Esophagus squamous epithelium (tissue), 5 donors: ENCODE measurements at regions not wholly inside any gene's neighbourhood (a gene's known extent, or its start where the extent isn't known, plus 50 kb on each side); places are given as distances from the start of the nearest gene placed in this dataset.

ENCODE experiments used
- DNase-seq: peaks from one replicate; lab custom pipeline; 2025; lab: John Stamatoyannopoulos, UW
- H3K27ac ChIP-seq, 4 donors: fragments of 200-600 bp; sonication (generic); one replicate each; pipeline ENCODE4 v1.5.1; 2016 to 2019; ENCODE audit warnings: mild to moderate bottlenecking in 1 of 4
- H3K27me3 ChIP-seq, 4 donors: fragments of 200-600 bp; sonication (generic); 1 replicate in 3 of 4; 2 replicates in 1 of 4; pipeline versions ENCODE4 v1.5.1 to v1.6.0; 2017 to 2021; ENCODE audit warnings: antibody characterized with exemption in 1 of 4
- H3K36me3 ChIP-seq, 3 donors: fragments of 200-600 bp; sonication (generic); one replicate each; pipeline ENCODE4 v1.5.1; 2016 to 2019
- H3K4me1 ChIP-seq, 3 donors: fragments of 200-600 bp; sonication (generic); one replicate each; pipeline ENCODE4 v1.5.1; 2017 to 2019
- H3K4me3 ChIP-seq, 4 donors: fragments of 200-600 bp; sonication (generic); 1 replicate in 3 of 4; 2 replicates in 1 of 4; pipeline ENCODE4 v1.5.1; 2016 to 2019; ENCODE audit warnings: mild to moderate bottlenecking in 2 of 4, moderate library complexity in 1 of 4
- H3K9me3 ChIP-seq, 3 donors: fragments of 200-600 bp; sonication (generic); one replicate each; pipeline ENCODE4 v1.5.1; 2016 to 2019
- CTCF ChIP-seq, 6 experiments: fragments of 450-650 bp in 4 of 6; fragments of 200-600 bp in 2 of 6; sonication (generic) in 2 of 6; IDR thresholded peaks; one replicate each; pipeline ENCODE4 v1.5.1; 2016 to 2019; ENCODE audit warnings: antibody characterized with exemption in 6 of 6, mild to moderate bottlenecking in 4 of 6, moderate library complexity in 4 of 6
- POLR2A ChIP-seq, 4 donors: fragments of 450-650 bp; IDR thresholded peaks; one replicate each; pipeline ENCODE4 v1.6.1; 2017; ENCODE audit warnings: antibody characterized with exemption in 4 of 4, mild to moderate bottlenecking in 4 of 4, moderate library complexity in 3 of 4
- WGBS, 2 donors: methylation state at CpG; one replicate each; pipeline ENCODE4 v1.1.5; 2018; 5-methylcytosine and 5-hydroxymethylcytosine counted together
- intact Hi-C: fragments of 100-400 bp; cut with DNase I; formaldehyde crosslinking; loops from one replicate; pipeline ENCODE4 v1.15.0; 2022
- donor health status: DM: yes; HTN: yes; CAD: no.

- 65 to 74% methylated on average over 2 of the region's 2 CpGs for WGBS, 2 donors
- Histone ChIP-seq H3K4me1 (peaks cover 3 to 4% (median 4%) of the 10 kb centered on the region in 3 donors), H3K9me3 (no peaks in the 10 kb centered on the region), H3K27ac (no peak overlapping the region), H3K36me3 (no peaks in the 10 kb centered on the region), H3K4me3 (no peak overlapping the region), H3K27me3 (no peaks in the 10 kb centered on the region)
- no peak for DNase-seq
- intact Hi-C loops = no loop called here
- TF ChIP-seq POLR2A (IDR thresholded peaks at IDR 0.05) (no peak), CTCF (IDR thresholded peaks at IDR 0.05) (no peak)
These were observed 63.6 kb upstream of the MAMDC2 start for GRCh38 chr9:69980041-69980440.

GRCh38 chr9:69980591-69980990 is 63.1 kb upstream of the MAMDC2 start:
- H3K4me1 ChIP-seq = peaks cover 3 to 4% (median 4%) of the 10 kb centered on the region in 3 donors
- H3K4me3 ChIP-seq = no peak overlapping the region
- no peaks in the 10 kb centered on the region for H3K27me3 ChIP-seq
- H3K36me3 ChIP-seq = no peaks in the 10 kb centered on the region
- intact Hi-C loops = no loop called here
- TF ChIP-seq POLR2A (IDR thresholded peaks at IDR 0.05) (no peak), CTCF (IDR thresholded peaks at IDR 0.05) (no peak)
- DNase-seq = no peak
- H3K9me3 ChIP-seq = no peaks in the 10 kb centered on the region
- H3K27ac ChIP-seq = no peak overlapping the region
- 64 to 76% methylated on average over 6 of the region's 6 CpGs for WGBS, 2 donors

- Histone ChIP-seq H3K4me3 (no peak overlapping the region), H3K9me3 (no peaks in the 10 kb centered on the region), H3K27ac (no peak overlapping the region), H3K27me3 (no peaks in the 10 kb centered on the region), H3K36me3 (no peaks in the 10 kb centered on the region), H3K4me1 (no peaks in the 10 kb centered on the region)
- TF ChIP-seq CTCF (IDR thresholded peaks at IDR 0.05) (no peak), POLR2A (IDR thresholded peaks at IDR 0.05) (no peak)
- intact Hi-C loops = no loop called here
- WGBS, 2 donors = 59 to 63% methylated on average over 6 of the region's 6 CpGs
- DNase-seq = no peak
These were observed 61.8 kb upstream of the MAMDC2 start for GRCh38 chr9:69981686-69982445.

- DNase-seq = no peak
- no peak for TF ChIP-seq CTCF (IDR thresholded peaks at IDR 0.05)
- no peak for TF ChIP-seq POLR2A (IDR thresholded peaks at IDR 0.05)
- Histone ChIP-seq H3K9me3 (no peaks in the 10 kb centered on the region), H3K4me1 (no peaks in the 10 kb centered on the region), H3K27ac (no peak overlapping the region), H3K27me3 (no peaks in the 10 kb centered on the region), H3K36me3 (no peaks in the 10 kb centered on the region), H3K4me3 (no peak overlapping the region)
- WGBS, 2 donors = 62 to 86% methylated on average over 3 of the region's 3 CpGs
- intact Hi-C loops = no loop called here
These were observed 58.8 kb upstream of the MAMDC2 start for GRCh38 chr9:69984831-69985230.

- Histone ChIP-seq H3K27ac (no peak overlapping the region), H3K36me3 (no peaks in the 10 kb centered on the region), H3K9me3 (no peaks in the 10 kb centered on the region), H3K27me3 (no peaks in the 10 kb centered on the region), H3K4me3 (no peak overlapping the region), H3K4me1 (no peaks in the 10 kb centered on the region)
- DNase-seq = no peak
- 67 to 69% methylated on average over 2 of the region's 2 CpGs for WGBS, 2 donors
- TF ChIP-seq CTCF (IDR thresholded peaks at IDR 0.05) (no peak), POLR2A (IDR thresholded peaks at IDR 0.05) (no peak)
- intact Hi-C loops = no loop called here
These were observed 57.7 kb upstream of the MAMDC2 start for GRCh38 chr9:69985971-69986370.
